T-cell (primary cell): ENCODE measurements at regions not wholly inside any gene's neighbourhood (a gene's known extent, or its start where the extent isn't known, plus 50 kb on each side); places are given as distances from the start of the nearest gene placed in this dataset.

Experiments used
- ATAC-seq, 4 experiments: fragments of 200-7000 bp in 3 of 4; fragments of 150-1000 bp in 1 of 4; cut with Tn5 transposase; replicated peaks in 1 of 4; 1 replicate in 3 of 4; 2 replicates in 1 of 4; pipeline ENCODE4 v1.10.0; 2021; ENCODE audit warnings: moderate library complexity in 3 of 4, mild to moderate bottlenecking in 2 of 4, moderate number of reproducible peaks in 1 of 4
- CTCF ChIA-PET, 2 donors: fragments of 300-600 bp; sonication (Branson Sonifier 250); formaldehyde crosslinking; loops; one replicate each; lab custom pipeline; 2022; ENCODE audit warnings: antibody characterized with exemption in 2 of 2; lab: Charles Lee
- POLR2A ChIA-PET, 2 donors: fragments of 300-600 bp; sonication (Branson Sonifier 250); formaldehyde crosslinking; loops; one replicate each; lab custom pipeline; 2022; ENCODE audit warnings: antibody characterized with exemption in 2 of 2; lab: Charles Lee
- DNase-seq, 35 experiments: peaks; one replicate each; pipeline versions ENCODE4 v3.0.0 to v3.0.0-alpha.2; 2013 to 2023
- H3K27ac ChIP-seq: one replicate; pipeline ENCODE4 v1.5.1; 2013; ENCODE audit warnings: low read length
- H3K27me3 ChIP-seq, 2 experiments: replicated peaks in 1 of 2; 1 replicate in 1 of 2; 2 replicates in 1 of 2; pipeline versions ENCODE4 v1.6.1 to v1.7.0; 2013; ENCODE audit warnings: low read length in 1 of 2, mixed read lengths in 1 of 2; ENCODE audit not compliant: control insufficient read depth in 2 of 2, insufficient read depth in 2 of 2; ENCODE audit errors: extremely low read depth in 1 of 2
- H3K36me3 ChIP-seq, 2 donors: 1 replicate in 1 of 2; 2 replicates in 1 of 2; pipeline versions ENCODE4 v1.6.1 to v1.7.0; 2013; ENCODE audit warnings: low read length in 1 of 2; ENCODE audit not compliant: control insufficient read depth in 2 of 2, insufficient read depth in 1 of 2; ENCODE audit errors: extremely low read depth in 1 of 2
- H3K4me1 ChIP-seq, 2 experiments: 1 replicate in 1 of 2; 2 replicates in 1 of 2; pipeline versions ENCODE4 v1.6.1 to v1.7.0; 2013; ENCODE audit warnings: low read length in 2 of 2, mixed read lengths in 1 of 2; ENCODE audit not compliant: insufficient read depth in 2 of 2, control insufficient read depth in 1 of 2; ENCODE audit errors: extremely low read depth in 1 of 2
- H3K4me3 ChIP-seq, 2 donors: 1 replicate in 1 of 2; 2 replicates in 1 of 2; pipeline versions ENCODE4 v1.5.1 to v1.7.0; 2013; ENCODE audit warnings: mild to moderate bottlenecking in 2 of 2, low read length in 1 of 2, moderate library complexity in 1 of 2; ENCODE audit not compliant: control insufficient read depth in 1 of 2; ENCODE audit errors: extremely low read depth in 1 of 2
- H3K9me3 ChIP-seq: 2 replicates; pipeline ENCODE4 v1.7.0; 2013
- H3K27ac Mint-ChIP-seq, 2 donors: one replicate each; pipeline ENCODE4 v1.8.0; 2020 to 2021; ENCODE audit warnings: mild to moderate bottlenecking in 2 of 2, mixed read lengths in 2 of 2
- H3K27me3 Mint-ChIP-seq, 2 donors: one replicate each; pipeline ENCODE4 v1.8.0; 2021 to 2022; ENCODE audit warnings: mixed read lengths in 2 of 2
- H3K36me3 Mint-ChIP-seq: one replicate; pipeline ENCODE4 v1.8.0; 2021; ENCODE audit warnings: mixed read lengths
- H3K4me1 Mint-ChIP-seq, 3 donors: one replicate each; pipeline ENCODE4 v1.8.0; 2020 to 2022; ENCODE audit warnings: mixed read lengths in 3 of 3, mild to moderate bottlenecking in 1 of 3
- H3K4me3 Mint-ChIP-seq, 3 donors: one replicate each; pipeline ENCODE4 v1.8.0; 2020 to 2022; ENCODE audit warnings: mild to moderate bottlenecking in 3 of 3, mixed read lengths in 3 of 3, moderate library complexity in 3 of 3
- H3K9me3 Mint-ChIP-seq, 3 donors: one replicate each; pipeline ENCODE4 v1.8.0; 2020 to 2022; ENCODE audit warnings: mixed read lengths in 3 of 3
- WGBS: methylation state at CpG from one replicate; pipeline ENCODE4 v1.1.5; 2013; ENCODE audit warnings: missing lambda C conversion rate; ENCODE audit not compliant: insufficient coverage; 5-methylcytosine and 5-hydroxymethylcytosine counted together

- Mint-ChIP-seq H3K27ac (no peak overlapping the region), H3K9me3 (no peaks in the 10 kb centered on the region), H3K36me3 (no peaks in the 10 kb centered on the region), H3K27me3 (peaks cover 4 to 5% of the 10 kb centered on the region in 2 donors), H3K4me3 (no peak overlapping the region), H3K4me1 (no peaks in the 10 kb centered on the region)
- ATAC-seq, result no peak
- H3K27ac ChIP-seq, result no peak overlapping the region
- H3K4me3 ChIP-seq, result no peak overlapping the region
- H3K9me3 ChIP-seq, result no peaks in the 10 kb centered on the region
- CTCF ChIA-PET, result no interaction called here
- DNase-seq, result no peak
- H3K36me3 ChIP-seq, result no peaks in the 10 kb centered on the region
- H3K4me1 ChIP-seq, result no peaks in the 10 kb centered on the region
- POLR2A ChIA-PET, result no interaction called here
- H3K27me3 ChIP-seq, result no peaks in the 10 kb centered on the region
- WGBS, result no CpG with 5 or more reads among the region's 1 CpG
These were observed 290.3 kb downstream of the AHR start for GRCh38 chr7:17588730-17589129.

- WGBS, result 67% methylated on average over 1 of the region's 6 CpGs
- Mint-ChIP-seq H3K27ac (no peak overlapping the region), H3K9me3 (no peaks in the 10 kb centered on the region), H3K4me1 (no peaks in the 10 kb centered on the region), H3K36me3 (no peaks in the 10 kb centered on the region), H3K4me3 (no peak overlapping the region), H3K27me3 (peaks cover 4 to 5% of the 10 kb centered on the region in 2 donors)
- ChIA-PET CTCF (no interaction called here), POLR2A (no interaction called here)
- no peak for ATAC-seq
- no peaks in the 10 kb centered on the region for H3K36me3 ChIP-seq
- no peaks in the 10 kb centered on the region for H3K4me1 ChIP-seq
- H3K9me3 ChIP-seq, result no peaks in the 10 kb centered on the region
- no peak for DNase-seq
- H3K27me3 ChIP-seq, result no peaks in the 10 kb centered on the region
- H3K4me3 ChIP-seq, result no peak overlapping the region
- H3K27ac ChIP-seq, result no peak overlapping the region
These were observed 291.2 kb downstream of the AHR start for GRCh38 chr7:17589671-17590070.

GRCh38 chr7:17590221-17590620, 291.8 kb downstream of the AHR start:
- no peaks in the 10 kb centered on the region for H3K36me3 Mint-ChIP-seq
- ChIA-PET CTCF (no interaction called here), POLR2A (no interaction called here)
- H3K27ac Mint-ChIP-seq, result no peak overlapping the region
- Histone ChIP-seq H3K9me3 (no peaks in the 10 kb centered on the region), H3K27ac (no peak overlapping the region), H3K4me1 (no peaks in the 10 kb centered on the region), H3K27me3 (no peaks in the 10 kb centered on the region), H3K36me3 (no peaks in the 10 kb centered on the region), H3K4me3 (no peak overlapping the region)
- H3K4me1 Mint-ChIP-seq, result no peaks in the 10 kb centered on the region
- DNase-seq, result no peak
- peaks cover 1 to 5% of the 10 kb centered on the region in 2 donors for H3K27me3 Mint-ChIP-seq
- H3K9me3 Mint-ChIP-seq, result no peaks in the 10 kb centered on the region
- ATAC-seq, result no peak
- H3K4me3 Mint-ChIP-seq, result no peak overlapping the region
- WGBS, result no CpG with 5 or more reads among the region's 2 CpGs

- no peak for DNase-seq
- CTCF ChIA-PET, result no interaction called here
These were observed 295.5 kb downstream of the AHR start for GRCh38 chr7:17593819-17594419.

GRCh38 chr7:17595546-17595945, 297.1 kb downstream of the AHR start:
- H3K27me3 Mint-ChIP-seq, result peaks cover 0 to 2% of the 10 kb centered on the region in 2 donors
- POLR2A ChIA-PET, result no interaction called here
- H3K9me3 Mint-ChIP-seq, result no peaks in the 10 kb centered on the region
- Histone ChIP-seq H3K4me1 (no peaks in the 10 kb centered on the region), H3K9me3 (no peaks in the 10 kb centered on the region), H3K36me3 (no peaks in the 10 kb centered on the region), H3K27ac (no peak overlapping the region), H3K4me3 (no peak overlapping the region), H3K27me3 (no peaks in the 10 kb centered on the region)
- CTCF ChIA-PET, result no interaction called here
- no peak overlapping the region for H3K27ac Mint-ChIP-seq
- WGBS, result no CpG with 5 or more reads among the region's 1 CpG
- DNase-seq, result no peak
- no peaks in the 10 kb centered on the region for H3K36me3 Mint-ChIP-seq
- no peak for ATAC-seq
- no peaks in the 10 kb centered on the region for H3K4me1 Mint-ChIP-seq
- H3K4me3 Mint-ChIP-seq, result no peak overlapping the region

More at GRCh38 chr7:17593819-17594419, 295.5 kb downstream of the AHR start:
- H3K4me3 ChIP-seq, result no peak overlapping the region
- Mint-ChIP-seq H3K4me1 (no peaks in the 10 kb centered on the region), H3K9me3 (no peaks in the 10 kb centered on the region), H3K36me3 (no peaks in the 10 kb centered on the region), H3K27me3 (peaks cover 0 to 3% of the 10 kb centered on the region in 2 donors), H3K4me3 (no peak overlapping the region), H3K27ac (no peak overlapping the region)
- H3K27me3 ChIP-seq, result no peaks in the 10 kb centered on the region
- POLR2A ChIA-PET, result no interaction called here
- H3K36me3 ChIP-seq, result no peaks in the 10 kb centered on the region
- H3K9me3 ChIP-seq, result no peaks in the 10 kb centered on the region
- 50% methylated on average over 1 of the region's 1 CpG for WGBS
- ATAC-seq, result no peak
- no peaks in the 10 kb centered on the region for H3K4me1 ChIP-seq
- no peak overlapping the region for H3K27ac ChIP-seq

GRCh38 chr7:17598305-17598704, 299.9 kb downstream of the AHR start:
- no peaks in the 10 kb centered on the region for H3K36me3 Mint-ChIP-seq
- H3K4me1 Mint-ChIP-seq, result no peaks in the 10 kb centered on the region
- no peak for ATAC-seq
- ChIA-PET CTCF (interaction anchor here in 1 of 2 donors (0.6 kb wide), 1 partner anchor 21 kb away, joined by 3 read pairs; no protein-coding TSS in a partner anchor), POLR2A (no interaction called here)
- Histone ChIP-seq H3K4me1 (no peaks in the 10 kb centered on the region), H3K36me3 (no peaks in the 10 kb centered on the region), H3K4me3 (no peak overlapping the region), H3K9me3 (no peaks in the 10 kb centered on the region), H3K27ac (no peak overlapping the region), H3K27me3 (peaks cover 0 to 9% of the 10 kb centered on the region in 2 experiments)
- no peak overlapping the region for H3K27ac Mint-ChIP-seq
- peaks cover 0 to 2% (median 2%) of the 10 kb centered on the region in 3 donors for H3K9me3 Mint-ChIP-seq
- H3K4me3 Mint-ChIP-seq, result no peak overlapping the region
- DNase-seq, result no peak
- peaks cover 2 to 4% of the 10 kb centered on the region in 2 donors for H3K27me3 Mint-ChIP-seq
- no CpG with 5 or more reads among the region's 3 CpGs for WGBS

- ATAC-seq, result no peak
- peaks cover 4 to 7% of the 10 kb centered on the region in 2 donors for H3K27me3 Mint-ChIP-seq
- DNase-seq, result no peak
- POLR2A ChIA-PET, result no interaction called here
- no peaks in the 10 kb centered on the region for H3K36me3 Mint-ChIP-seq
- H3K4me1 ChIP-seq, result no peaks in the 10 kb centered on the region
- peaks cover 5 to 7% (median 6%) of the 10 kb centered on the region in 3 donors for H3K9me3 Mint-ChIP-seq
- H3K27me3 ChIP-seq, result peaks cover 0 to 9% of the 10 kb centered on the region in 2 experiments
- H3K9me3 ChIP-seq, result no peaks in the 10 kb centered on the region
- CTCF ChIA-PET, result no interaction called here
- H3K4me3 Mint-ChIP-seq, result no peak overlapping the region
- no peak overlapping the region for H3K27ac Mint-ChIP-seq
- H3K36me3 ChIP-seq, result no peaks in the 10 kb centered on the region
- H3K4me3 ChIP-seq, result no peak overlapping the region
- no peak overlapping the region for H3K27ac ChIP-seq
- no peaks in the 10 kb centered on the region for H3K4me1 Mint-ChIP-seq
These were observed 300.4 kb downstream of the AHR start for GRCh38 chr7:17598846-17599245.
